Activated T-cell treated with anti-CD3 and anti-CD28 coated beads, Interleukin-2, amount 50 U/mL, for 72 hours (primary cell): ENCODE measurements at regions not wholly inside any gene's neighbourhood (a gene's known extent, or its start where the extent isn't known, plus 50 kb on each side); places are given as distances from the start of the nearest gene placed in this dataset.
"Not testable (repeated sequence)": the region's sequence is repeated elsewhere in the genome, so short reads cannot be mapped to it uniquely, and the experiment has no call there.

Experiments used
- ATAC-seq, 2 donors: fragments of 150-1000 bp; cut with Tn5 transposase; replicated peaks in 1 of 2; 2 replicates each; pipeline ENCODE4 v1.10.0; 2021; ENCODE audit warnings: moderate library complexity in 2 of 2, mild to moderate bottlenecking in 1 of 2
- DNase-seq, 2 donors: peaks; one replicate each; pipeline ENCODE4 v3.0.0; 2021 to 2022; ENCODE audit warnings: mixed read lengths in 1 of 2
- H3K27ac Mint-ChIP-seq: one replicate; pipeline ENCODE4 v1.8.0; 2022; ENCODE audit warnings: mild to moderate bottlenecking, moderate library complexity, mixed read lengths
- H3K27me3 Mint-ChIP-seq: one replicate; pipeline ENCODE4 v1.8.0; 2022; ENCODE audit warnings: low read depth, mixed read lengths
- H3K36me3 Mint-ChIP-seq, 2 donors: one replicate each; pipeline ENCODE4 v1.8.0; 2022; ENCODE audit warnings: mixed read lengths in 2 of 2, mild to moderate bottlenecking in 1 of 2; ENCODE audit not compliant: insufficient read depth in 2 of 2
- H3K4me1 Mint-ChIP-seq: one replicate; pipeline ENCODE4 v1.8.0; 2022; ENCODE audit warnings: low read depth, mixed read lengths
- H3K4me3 Mint-ChIP-seq, 2 donors: one replicate each; pipeline ENCODE4 v1.8.0; 2022; ENCODE audit warnings: mild to moderate bottlenecking in 2 of 2, mixed read lengths in 2 of 2, moderate library complexity in 2 of 2
- H3K9me3 Mint-ChIP-seq, 2 donors: one replicate each; pipeline ENCODE4 v1.8.0; 2022; ENCODE audit warnings: mixed read lengths in 2 of 2

DNA sequence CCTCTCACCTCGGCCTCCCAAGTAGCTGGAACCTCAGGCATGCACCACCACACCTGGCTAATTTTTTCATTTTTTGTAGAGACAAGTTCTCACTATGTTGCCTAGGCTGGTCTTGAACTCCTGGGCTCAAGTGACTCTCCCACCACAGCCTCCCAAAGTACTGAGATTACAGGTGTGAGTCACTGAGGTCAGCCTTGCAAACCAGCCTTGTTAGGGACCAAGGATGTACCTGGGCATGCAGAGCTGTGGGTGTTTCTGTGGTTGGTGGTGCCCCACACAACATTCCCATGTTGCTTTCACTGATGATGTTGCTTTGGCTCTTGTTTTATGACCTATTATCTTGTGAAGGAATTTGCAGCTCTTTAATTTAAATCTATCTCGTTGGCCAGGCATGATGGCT, 54.8 kb downstream of the OTUD1 start:
- Mint-ChIP-seq H3K9me3 (peaks cover 0 to 2% of the 10 kb centered on the region in 2 donors), H3K36me3 (no peaks in the 10 kb centered on the region), H3K4me3 (no peak overlapping the region), H3K27ac (no peak overlapping the region), H3K27me3 (peaks cover 20% of the 10 kb centered on the region), H3K4me1 (peaks cover 12% of the 10 kb centered on the region)
- ATAC-seq (peak; percentile 51 to 66), DNase-seq (peak; percentile 13 to 34)

DNA sequence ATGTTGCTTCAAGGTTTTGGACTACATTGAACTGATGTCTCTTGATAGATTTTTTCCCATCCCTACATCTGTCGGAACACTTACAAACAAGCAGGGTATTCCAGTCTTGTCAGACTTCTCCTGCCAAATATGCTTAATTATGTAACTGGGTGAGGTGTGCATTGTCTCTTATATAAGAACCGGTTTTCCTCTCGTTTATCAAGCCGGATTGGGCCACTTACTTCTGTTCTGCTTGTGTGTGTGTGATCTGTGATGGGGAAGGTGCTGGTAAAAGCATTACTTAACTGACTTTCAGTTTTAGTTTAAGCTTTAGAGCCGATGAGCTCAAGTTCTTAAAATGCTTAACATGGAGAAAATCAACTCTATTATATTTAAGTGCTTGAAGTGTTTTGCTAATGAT, 57.9 kb downstream of the OTUD1 start:
- no peak for DNase-seq
- Mint-ChIP-seq H3K9me3 (no peaks in the 10 kb centered on the region), H3K36me3 (no peaks in the 10 kb centered on the region), H3K4me3 (no peak overlapping the region), H3K27me3 (peaks cover 11% of the 10 kb centered on the region), H3K4me1 (peaks cover 7% of the 10 kb centered on the region), H3K27ac (no peak overlapping the region)
- no peak for ATAC-seq

DNA sequence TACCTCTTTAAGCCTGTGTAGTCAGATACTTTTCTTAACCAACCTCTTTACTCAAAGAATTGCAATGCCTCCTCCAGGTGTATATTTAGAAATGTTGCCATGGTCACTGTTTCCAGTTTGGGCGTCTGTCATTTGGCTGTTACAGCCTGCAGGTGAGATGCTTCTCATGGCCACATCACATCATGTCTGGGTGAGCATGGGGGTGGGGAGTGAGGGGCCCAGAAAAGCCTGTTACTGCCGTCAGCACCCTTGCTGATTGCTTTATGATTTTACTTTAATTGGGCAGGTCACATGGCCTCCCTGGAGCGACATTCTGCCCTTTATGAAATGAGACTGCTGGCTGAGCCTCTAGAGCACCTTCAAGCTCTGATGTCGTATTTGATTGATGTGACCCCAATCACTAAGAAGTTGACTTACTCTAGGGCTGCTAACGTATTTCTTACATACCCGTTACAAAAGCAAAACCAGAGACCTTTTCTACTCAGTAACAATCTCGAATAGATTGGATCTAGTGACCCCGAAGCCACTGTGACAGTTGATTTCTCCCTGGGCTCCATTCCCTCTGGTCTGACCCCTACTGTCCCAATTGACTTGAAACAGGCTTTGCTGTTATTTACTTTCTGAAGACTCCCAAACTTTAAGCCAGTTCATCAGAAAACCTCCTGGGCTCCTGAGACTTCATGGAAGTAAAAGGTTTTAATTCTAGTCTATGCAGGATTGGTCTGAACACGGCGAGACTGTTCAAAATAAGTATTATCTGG, 60.7 kb downstream of the OTUD1 start:
- Mint-ChIP-seq H3K27me3 (no peaks in the 10 kb centered on the region), H3K9me3 (no peaks in the 10 kb centered on the region), H3K4me1 (no peaks in the 10 kb centered on the region), H3K36me3 (no peaks in the 10 kb centered on the region), H3K27ac (no peak overlapping the region), H3K4me3 (no peak overlapping the region)
- no peak for DNase-seq
- ATAC-seq: no peak

DNA sequence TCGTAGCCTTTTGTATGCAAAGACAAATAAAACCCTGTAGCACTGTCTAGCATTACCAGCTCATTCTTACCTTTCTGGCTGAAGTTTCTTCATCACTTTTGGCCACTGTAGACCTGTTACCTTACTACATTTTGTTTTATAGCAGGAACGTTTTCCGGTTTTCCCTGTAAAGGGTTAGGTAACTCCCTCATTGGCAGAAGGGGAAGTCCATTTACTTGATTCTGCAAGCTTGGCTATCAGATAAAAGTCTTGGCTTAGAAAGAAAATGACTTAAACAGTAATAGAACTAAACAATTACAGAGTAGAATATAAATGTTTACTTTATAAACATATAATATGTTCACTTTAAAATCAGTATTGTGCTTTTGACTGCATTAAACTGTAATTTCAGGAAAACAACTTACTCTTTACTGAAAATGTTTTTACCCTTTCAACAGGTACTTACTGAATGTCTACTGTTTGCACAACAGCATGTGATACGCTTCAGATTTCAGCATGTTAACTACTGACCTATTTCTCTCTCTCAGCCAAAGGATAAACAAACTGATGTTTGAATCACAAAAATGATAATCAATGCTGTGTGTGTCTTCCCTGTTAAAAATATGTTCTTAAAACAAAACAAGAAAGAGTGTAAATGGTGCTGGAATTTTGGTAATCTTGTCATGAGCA, 67.1 kb downstream of the OTUD1 start:
- DNase-seq: no peak
- H3K27me3 Mint-ChIP-seq: peaks cover 6% of the 10 kb centered on the region
- H3K36me3 Mint-ChIP-seq: peaks cover 5 to 12% of the 10 kb centered on the region in 2 donors
- no peak overlapping the region for H3K27ac Mint-ChIP-seq
- no peaks in the 10 kb centered on the region for H3K4me1 Mint-ChIP-seq
- H3K9me3 Mint-ChIP-seq: peaks cover 3 to 8% of the 10 kb centered on the region in 2 donors
- no peak for ATAC-seq
- no peak overlapping the region for H3K4me3 Mint-ChIP-seq

DNA sequence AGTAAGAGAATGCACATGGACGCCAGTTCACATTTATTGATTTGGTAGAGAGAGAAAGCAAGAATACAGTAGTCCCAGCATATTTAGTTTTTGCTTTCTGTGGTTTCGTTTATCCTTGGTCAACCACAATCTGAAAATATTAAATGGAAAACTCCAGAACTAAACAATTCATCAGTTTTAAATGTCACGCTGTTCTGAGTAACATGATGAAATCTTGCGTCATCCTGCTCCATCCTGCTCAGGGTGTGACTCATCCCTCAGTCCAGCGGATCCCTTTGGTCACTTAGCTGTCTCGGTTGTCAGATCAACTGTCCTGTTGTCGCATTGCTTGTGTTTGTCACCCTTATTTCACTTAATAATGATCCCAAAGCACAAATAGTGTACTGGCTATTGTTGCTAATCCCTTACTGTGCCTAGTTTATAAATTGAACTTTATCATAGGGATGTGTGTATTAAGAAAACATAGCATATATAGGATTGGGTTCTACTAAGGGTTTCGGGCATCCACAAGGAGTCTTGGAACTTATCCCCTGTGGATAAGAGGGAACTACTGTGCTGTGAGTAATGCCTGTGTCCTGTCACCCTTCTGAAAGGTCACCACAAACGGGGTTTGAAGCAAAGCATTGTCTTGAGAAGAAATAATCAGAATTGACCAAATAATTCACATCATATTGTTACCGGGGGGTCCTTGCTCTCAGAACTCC, 73.6 kb downstream of the OTUD1 start:
- DNase-seq (no peak), ATAC-seq (no peak)
- Mint-ChIP-seq H3K9me3 (peaks cover 3 to 9% of the 10 kb centered on the region in 2 donors), H3K4me1 (peaks cover 34% of the 10 kb centered on the region), H3K36me3 (peaks cover 7 to 17% of the 10 kb centered on the region in 2 donors), H3K27ac (no peak overlapping the region), H3K4me3 (no peak overlapping the region), H3K27me3 (peaks cover 6% of the 10 kb centered on the region)

DNA sequence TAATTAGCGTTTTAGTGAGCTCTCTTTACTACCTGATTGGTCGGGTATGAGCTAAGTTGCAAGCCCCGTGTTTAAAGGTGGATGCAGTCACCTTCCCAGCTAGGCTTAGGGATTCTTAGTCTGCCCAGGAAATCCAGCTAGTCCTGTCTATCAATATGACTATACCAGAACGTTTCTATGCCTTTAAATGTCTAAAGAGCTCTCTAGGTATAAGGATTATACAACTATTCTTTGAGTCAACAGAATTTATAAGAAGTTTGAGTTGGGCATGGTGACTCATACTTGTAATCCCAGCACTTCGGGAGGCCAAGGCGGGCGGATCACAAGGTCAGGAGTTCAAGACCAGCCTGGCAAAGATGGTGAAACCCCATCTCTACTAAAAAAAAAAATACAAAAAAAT, 74.7 kb downstream of the OTUD1 start:
- not testable (repeated sequence) for DNase-seq, ATAC-seq, H3K9me3 Mint-ChIP-seq, H3K27me3 Mint-ChIP-seq, H3K4me3 Mint-ChIP-seq, H3K27ac Mint-ChIP-seq
- Mint-ChIP-seq H3K36me3 (peaks cover 7 to 17% of the 10 kb centered on the region in 2 donors), H3K4me1 (peaks cover 34% of the 10 kb centered on the region)

DNA sequence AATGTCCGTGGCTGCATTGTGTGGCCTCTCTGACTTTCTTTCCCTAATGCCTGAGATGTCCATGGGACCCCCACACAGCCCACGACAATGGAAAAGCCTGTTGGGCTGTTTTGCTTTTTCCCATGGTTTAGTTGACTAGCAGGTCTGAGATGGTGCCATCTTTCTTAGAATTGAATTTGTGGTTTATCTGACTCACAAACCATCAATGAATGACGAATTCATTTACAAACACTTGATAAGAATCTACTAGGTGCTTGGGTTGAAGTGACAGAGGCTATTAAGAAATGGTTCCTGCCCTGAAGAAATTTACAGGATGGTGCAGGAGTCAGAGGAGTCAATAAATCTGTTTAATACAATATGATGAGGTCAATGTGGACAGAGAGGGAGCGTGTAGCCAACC, 75.4 kb downstream of the OTUD1 start:
- ATAC-seq (peak; percentile 85 to 87), DNase-seq (peak in 1 of 2 donors; percentile 4)
- H3K9me3 Mint-ChIP-seq: peaks cover 3 to 6% of the 10 kb centered on the region in 2 donors
- peaks cover under 1% of the 10 kb centered on the region for H3K27me3 Mint-ChIP-seq
- H3K4me3 Mint-ChIP-seq: peak overlapping the region in 1 of 2 donors; percentile 26
- peaks cover 3 to 12% of the 10 kb centered on the region in 2 donors for H3K36me3 Mint-ChIP-seq
- H3K27ac Mint-ChIP-seq: no peak overlapping the region
- H3K4me1 Mint-ChIP-seq: peaks cover 34% of the 10 kb centered on the region

DNA sequence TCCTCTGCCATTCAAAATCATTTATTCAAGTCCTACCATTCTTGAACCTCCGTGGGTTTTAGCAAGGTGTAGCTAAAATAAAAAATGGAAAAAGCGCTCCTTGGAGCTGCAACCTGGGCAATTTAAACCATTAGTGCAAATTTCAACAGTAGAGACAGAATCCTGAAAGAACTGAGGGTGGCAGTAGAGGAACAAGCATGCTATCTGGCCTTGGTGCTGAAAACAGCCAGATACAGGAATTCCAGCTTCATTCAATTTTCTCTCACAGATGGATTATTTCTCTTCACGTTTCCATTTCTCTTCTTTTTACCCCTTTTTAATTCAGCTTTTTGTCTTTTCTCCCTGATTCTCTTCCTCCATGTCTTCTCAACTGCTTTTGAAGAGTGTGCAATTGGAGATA, 77.7 kb downstream of the OTUD1 start:
- peaks cover 3 to 5% of the 10 kb centered on the region in 2 donors for H3K36me3 Mint-ChIP-seq

DNA sequence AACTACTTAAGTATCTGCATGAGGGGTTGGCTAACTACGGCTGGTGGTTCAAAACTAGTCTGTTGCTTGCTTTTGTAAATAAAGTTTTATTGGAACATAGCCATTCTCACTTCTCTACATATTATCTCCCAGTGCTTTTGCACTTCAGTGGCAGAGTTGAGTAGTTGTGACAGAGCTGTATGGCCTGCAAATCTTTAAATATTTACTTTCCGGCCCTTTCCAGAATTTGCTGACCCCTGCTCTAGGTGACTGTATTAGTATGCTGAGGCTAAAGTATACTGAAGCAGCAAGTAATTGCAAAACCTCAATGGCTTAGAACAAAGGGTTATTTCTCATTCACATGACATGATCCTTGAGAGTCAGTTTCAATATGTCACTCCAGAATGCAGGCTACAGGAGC, 78.3 kb downstream of the OTUD1 start:
- no peak for ATAC-seq
- Mint-ChIP-seq H3K36me3 (peaks cover 0 to under 1% of the 10 kb centered on the region in 2 donors), H3K9me3 (peaks cover 0 to 1% of the 10 kb centered on the region in 2 donors), H3K4me1 (peaks cover 31% of the 10 kb centered on the region), H3K27me3 (peaks cover 14% of the 10 kb centered on the region), H3K4me3 (no peak overlapping the region), H3K27ac (no peak overlapping the region)
- no peak for DNase-seq

More for the DNA sequence above, 77.7 kb downstream of the OTUD1 start:
- DNase-seq: no peak
- peaks cover 0 to 1% of the 10 kb centered on the region in 2 donors for H3K9me3 Mint-ChIP-seq
- H3K27ac Mint-ChIP-seq: no peak overlapping the region
- peaks cover 34% of the 10 kb centered on the region for H3K4me1 Mint-ChIP-seq
- H3K27me3 Mint-ChIP-seq: peaks cover 12% of the 10 kb centered on the region
- no peak for ATAC-seq
- H3K4me3 Mint-ChIP-seq: no peak overlapping the region

DNA sequence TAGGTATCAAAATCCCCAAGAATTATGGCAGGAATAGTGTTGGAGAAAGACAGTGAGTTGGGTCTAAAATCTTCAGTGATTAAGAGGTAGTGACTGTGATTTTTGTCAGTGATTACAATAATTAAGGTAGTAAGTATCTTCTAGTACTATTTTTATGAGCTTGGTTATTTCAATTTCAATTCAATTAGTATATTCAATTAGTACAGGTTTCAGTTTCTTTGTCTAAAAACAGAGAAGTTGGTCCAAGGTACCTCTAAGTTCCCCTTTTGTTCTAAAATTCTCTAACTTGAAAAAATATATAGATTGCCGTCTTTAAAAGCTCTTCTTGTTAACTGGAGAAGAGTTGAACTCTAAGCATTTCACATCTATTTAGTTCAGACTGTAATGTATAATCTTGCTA, 82.9 kb downstream of the OTUD1 start:
- no peaks in the 10 kb centered on the region for H3K9me3 Mint-ChIP-seq
- H3K27me3 Mint-ChIP-seq: peaks cover 14% of the 10 kb centered on the region
- no peak overlapping the region for H3K27ac Mint-ChIP-seq
- DNase-seq (no peak), ATAC-seq (no peak)
- H3K36me3 Mint-ChIP-seq: no peaks in the 10 kb centered on the region
- H3K4me3 Mint-ChIP-seq: no peak overlapping the region
- H3K4me1 Mint-ChIP-seq: no peaks in the 10 kb centered on the region

DNA sequence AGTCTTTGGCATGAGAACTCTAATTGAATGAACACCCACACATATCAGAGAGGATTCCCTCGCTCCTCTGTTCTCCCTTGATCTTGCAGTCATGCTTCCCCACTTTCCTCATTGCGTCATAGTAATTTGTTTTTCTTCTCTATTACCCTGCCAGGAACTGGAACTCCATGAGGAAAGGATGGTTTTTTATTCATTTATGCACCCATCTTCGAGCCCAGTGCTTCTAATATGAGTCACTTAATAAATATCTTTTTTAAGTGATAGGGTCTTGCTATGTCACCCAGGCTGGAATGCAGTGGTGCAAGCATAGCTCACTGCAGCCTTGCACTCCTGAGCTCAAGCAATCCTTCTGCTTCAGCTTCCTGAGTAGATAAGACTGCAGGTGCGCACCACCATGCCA, 83.5 kb downstream of the OTUD1 start:
- Mint-ChIP-seq H3K9me3 (no peaks in the 10 kb centered on the region), H3K36me3 (no peaks in the 10 kb centered on the region), H3K4me3 (no peak overlapping the region), H3K27me3 (peaks cover 14% of the 10 kb centered on the region), H3K4me1 (no peaks in the 10 kb centered on the region), H3K27ac (no peak overlapping the region)
- ATAC-seq (no peak), DNase-seq (no peak)

DNA sequence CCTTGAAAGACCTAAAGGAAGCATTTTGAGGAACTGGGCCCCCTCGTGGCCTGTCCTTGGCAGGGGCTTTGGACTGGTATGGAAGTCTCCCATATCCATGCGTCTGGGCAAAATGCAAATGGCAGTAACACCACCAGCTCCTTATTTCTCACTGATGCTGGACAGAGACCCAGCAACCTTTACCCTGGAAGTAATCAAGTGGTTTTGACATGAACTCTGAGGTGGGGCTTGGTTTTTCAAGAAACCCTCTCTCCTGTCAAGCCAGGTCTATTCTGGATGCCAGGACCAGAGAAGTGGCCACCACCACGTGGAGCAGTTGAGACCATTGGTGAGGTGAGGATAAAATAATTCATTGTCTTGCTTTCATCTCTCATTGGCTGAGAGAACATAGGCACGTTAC, 84.4 kb downstream of the OTUD1 start:
- H3K4me3 Mint-ChIP-seq: no peak overlapping the region
- H3K9me3 Mint-ChIP-seq: no peaks in the 10 kb centered on the region
- peaks cover 14% of the 10 kb centered on the region for H3K27me3 Mint-ChIP-seq
- ATAC-seq (no peak), DNase-seq (no peak)
- H3K27ac Mint-ChIP-seq: no peak overlapping the region
- no peaks in the 10 kb centered on the region for H3K4me1 Mint-ChIP-seq
- no peaks in the 10 kb centered on the region for H3K36me3 Mint-ChIP-seq

DNA sequence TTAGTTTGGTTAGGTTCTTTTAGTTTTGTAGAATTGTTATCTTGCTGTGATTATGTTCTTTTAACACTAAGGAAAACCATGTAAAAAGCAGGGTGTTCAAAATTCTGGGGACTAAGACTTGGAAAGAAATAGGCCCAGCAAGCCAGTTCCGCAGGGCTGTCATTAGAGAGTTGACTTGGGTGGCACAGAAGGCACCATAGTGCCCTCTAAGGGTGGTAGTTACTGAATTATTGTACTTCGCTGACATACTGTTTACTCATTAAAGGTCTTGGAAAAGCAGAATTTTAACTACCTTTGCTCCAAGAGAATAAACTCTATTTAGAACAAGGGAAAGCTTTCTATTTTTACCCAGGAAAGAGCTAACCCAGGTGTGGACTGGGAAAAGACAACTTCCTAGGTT, 86.5 kb downstream of the OTUD1 start:
- no peak overlapping the region for H3K27ac Mint-ChIP-seq
- peak in 1 of 2 donors; percentile 58 for ATAC-seq
- H3K4me1 Mint-ChIP-seq: no peaks in the 10 kb centered on the region
- no peaks in the 10 kb centered on the region for H3K9me3 Mint-ChIP-seq
- DNase-seq: peak in 1 of 2 donors; percentile 12
- H3K36me3 Mint-ChIP-seq: no peaks in the 10 kb centered on the region
- H3K4me3 Mint-ChIP-seq: no peak overlapping the region
- peaks cover 13% of the 10 kb centered on the region for H3K27me3 Mint-ChIP-seq
